ENCODE measurements at regions not wholly inside any gene's neighbourhood (a gene's known extent, or its start where the extent isn't known, plus 50 kb on each side); places are given as distances from the start of the nearest gene placed in this dataset.

- intact Hi-C loops (cut with micrococcal nuclease): no loop called here
- no peaks in the 10 kb centered on the region for H3K4me1 ChIP-seq (ENCODE audit: control insufficient read depth in 1 of 2, insufficient read depth in 2 of 2, low read length in 2 of 2)
- H3K4me3 ChIP-seq (replicated peaks in 1 of 2; ENCODE audit: low read depth in 1 of 2, low read length in 2 of 2): no peak overlapping the region
- H3K9me3 ChIP-seq (ENCODE audit: control insufficient read depth in 1 of 2, insufficient read depth in 1 of 2, low read depth in 1 of 2, low read length in 2 of 2): no peaks in the 10 kb centered on the region
- ATAC-seq (no peak), DNase-seq (ENCODE audit: low read depth, low spot score) (no peak)
- H3K9ac ChIP-seq (ENCODE audit: low read length): no peak overlapping the region
- no peaks in the 10 kb centered on the region for H3K79me2 ChIP-seq (ENCODE audit: insufficient read depth, low read length)
- CTCF ChIA-PET: no interaction called here
- no peak overlapping the region for H3K4me2 ChIP-seq (ENCODE audit: low read length)
- TF ChIP-seq CBX3 (IDR thresholded peaks at IDR 0.05; ENCODE audit: low read depth) (no peak), ZNF274 (IDR thresholded peaks at IDR 0.05; ENCODE audit: low read depth, low read length) (no peak), SRF (IDR thresholded peaks at IDR 0.05; ENCODE audit: low read depth) (no peak), RAD21 (IDR thresholded peaks at IDR 0.05; ENCODE audit: low read depth) (no peak), POLR2AphosphoS5 (IDR thresholded peaks at IDR 0.05; ENCODE audit: low read depth, low read length) (no peak), ELF1 (IDR thresholded peaks at IDR 0.05; ENCODE audit: borderline replicate concordance, low read depth) (no peak), REST (IDR thresholded peaks at IDR 0.05; ENCODE audit: low read depth) (no peak), SP1 (IDR thresholded peaks at IDR 0.05; ENCODE audit: low read depth) (no peak), ZFX (IDR thresholded peaks at IDR 0.05) (no peak), ZBTB33 (IDR thresholded peaks at IDR 0.05; ENCODE audit: extremely low read depth, insufficient replicate concordance, low read length) (no peak), CTCF (IDR thresholded peaks at IDR 0.05 in 2 of 3, conservative IDR thresholded peaks at IDR 0.05 in 1 of 3; ENCODE audit: borderline replicate concordance in 1 of 3, insufficient read depth in 1 of 3, low read depth in 2 of 3, low read length in 2 of 3) (no peak), SIN3A (IDR thresholded peaks at IDR 0.05; ENCODE audit: low read depth) (no peak), EGR1 (IDR thresholded peaks at IDR 0.05; ENCODE audit: low read depth) (no peak), FOSL1 (IDR thresholded peaks at IDR 0.05; ENCODE audit: low read depth) (no peak), EZH2 (IDR thresholded peaks at IDR 0.05) (no peak), POLR2A (IDR thresholded peaks at IDR 0.05; ENCODE audit: borderline replicate concordance, extremely low read depth, insufficient read depth, insufficient read length) (no peak), EZH2phosphoT487 (IDR thresholded peaks at IDR 0.05; ENCODE audit: borderline replicate concordance) (no peak)
- H3K9me2 ChIP-seq (ENCODE audit: insufficient read depth): no peaks in the 10 kb centered on the region
- H2AFZ ChIP-seq (ENCODE audit: low read depth, low read length, poor library complexity, severe bottlenecking): no peak overlapping the region
- no peaks in the 10 kb centered on the region for H3K36me3 ChIP-seq (ENCODE audit: control insufficient read depth in 1 of 2, insufficient read depth in 2 of 2, low read length in 2 of 2)
- BruUV-seq (replicated peaks): no TSS peak
- peaks cover 42% of the 10 kb centered on the region for H3K27me3 ChIP-seq (ENCODE audit: insufficient read depth, low read length)
- RAD21 ChIA-PET (ENCODE audit: low non-redundant PET in 1 of 2, low total read pairs in 2 of 2, uncharacterized antibody in 2 of 2, unreplicated experiment in 2 of 2): no interaction called here
- POLR2A ChIA-PET: no interaction called here
- H4K20me1 ChIP-seq (ENCODE audit: insufficient read depth): no peaks in the 10 kb centered on the region
- no peak overlapping the region for H3K27ac ChIP-seq (ENCODE audit: low read depth, low read length)
Observed at GRCh38 chr2:2707206-2707991, 376.3 kb upstream of the MYT1L start.

Data from HCT116 (cell line).